Stimulated activated CD8-positive, alpha-beta memory T cell treated with anti-CD3 and anti-CD28 coated beads, Interleukin-12 subunit alpha, Interleukin-12 subunit beta, amount 100 ng/mL, for 4 hours (primary cell): ENCODE measurements at regions not wholly inside any gene's neighbourhood (a gene's known extent, or its start where the extent isn't known, plus 50 kb on each side); places are given as distances from the start of the nearest gene placed in this dataset.

Experiments
- DNase-seq: peaks from one replicate; pipeline ENCODE4 v3.0.0-alpha.2; 2020; ENCODE audit warnings: low read depth

GRCh38 chr17:34182036-34182803, 72.9 kb upstream of the CCL2 start:
- no peak for DNase-seq

- no peak for DNase-seq
Observed at GRCh38 chr17:34195987-34196386, 59.1 kb upstream of the CCL2 start.

- DNase-seq = no peak
Observed at GRCh38 chr17:34198519-34198918, 56.6 kb upstream of the CCL2 start.

- DNase-seq = no peak
Observed at GRCh38 chr17:34199454-34199853, 55.6 kb upstream of the CCL2 start.

GRCh38 chr17:34199932-34200534, 55.1 kb upstream of the CCL2 start:
- peak; percentile 12 for DNase-seq

GRCh38 chr17:34201225-34201624, 53.9 kb upstream of the CCL2 start:
- DNase-seq = no peak

- DNase-seq = no peak
Observed at GRCh38 chr17:34201767-34202166, 53.3 kb upstream of the CCL2 start.

GRCh38 chr17:34203018-34203638, 52.0 kb upstream of the CCL2 start:
- DNase-seq = no peak

- DNase-seq = no peak
Observed at GRCh38 chr17:34204402-34204801, 50.7 kb upstream of the CCL2 start.
